Mesendoderm (in vitro differentiated cells): ENCODE measurements at regions not wholly inside any gene's neighbourhood (a gene's known extent, or its start where the extent isn't known, plus 50 kb on each side); places are given as distances from the start of the nearest gene placed in this dataset. TPM values are rescaled to one million over a fixed set of nuclear protein-coding genes. Genes with fewer than 3 reads are reported as not detected.

ENCODE experiments used
- DNase-seq: peaks from one replicate; pipeline ENCODE4 v3.0.0; 2013
- H2AK5ac ChIP-seq: 2 replicates; pipeline ENCODE4 v1.6.1; 2013; ENCODE audit warnings: low read length, inconsistent platforms
- H2BK120ac ChIP-seq: 2 replicates; pipeline ENCODE4 v1.6.1; 2013; ENCODE audit warnings: low read depth, mild to moderate bottlenecking, low read length, moderate library complexity, mixed read lengths
- H2BK15ac ChIP-seq: replicated peaks from 2 replicates; pipeline ENCODE4 v1.6.1; 2013; ENCODE audit warnings: low read depth, mild to moderate bottlenecking, moderate library complexity
- H2BK5ac ChIP-seq: 2 replicates; pipeline ENCODE4 v1.6.1; 2013; ENCODE audit warnings: low read length, inconsistent platforms
- H3K18ac ChIP-seq: 2 replicates; pipeline ENCODE4 v1.6.1; 2013; ENCODE audit warnings: mild to moderate bottlenecking, low read length, mixed read lengths
- H3K23ac ChIP-seq: one replicate; pipeline ENCODE4 v1.6.1; 2013; ENCODE audit warnings: low read length
- H3K27ac ChIP-seq: 2 replicates; pipeline ENCODE4 v1.5.1; 2013; ENCODE audit warnings: low read depth, mild to moderate bottlenecking, inconsistent platforms, low read length, moderate library complexity
- H3K27me3 ChIP-seq: 2 replicates; pipeline ENCODE4 v1.6.1; 2013; ENCODE audit warnings: low read length, control low read depth, mild to moderate bottlenecking, inconsistent platforms; ENCODE audit not compliant: insufficient read depth, poor library complexity
- H3K36me3 ChIP-seq: 2 replicates; pipeline ENCODE4 v1.6.1; 2013; ENCODE audit warnings: low read length, inconsistent platforms; ENCODE audit not compliant: control insufficient read depth, insufficient read depth
- H3K4ac ChIP-seq: one replicate; pipeline ENCODE4 v1.6.1; 2013; ENCODE audit warnings: low read depth, mild to moderate bottlenecking, low read length, moderate library complexity
- H3K4me1 ChIP-seq: 2 replicates; pipeline ENCODE4 v1.6.1; 2013; ENCODE audit warnings: low read depth, low read length, inconsistent platforms; ENCODE audit not compliant: control insufficient read depth
- H3K4me2 ChIP-seq: 2 replicates; pipeline ENCODE4 v1.6.1; 2013; ENCODE audit warnings: low read length
- H3K4me3 ChIP-seq: 2 replicates; pipeline ENCODE4 v1.5.1; 2013; ENCODE audit warnings: mild to moderate bottlenecking, low read length
- H3K56ac ChIP-seq: one replicate; pipeline ENCODE4 v1.6.1; 2013; ENCODE audit warnings: low read length
- H3K79me1 ChIP-seq: 2 replicates; pipeline ENCODE4 v1.6.1; 2013; ENCODE audit warnings: low read length, inconsistent platforms
- H3K79me2 ChIP-seq: 2 replicates; pipeline ENCODE4 v1.6.1; 2013; ENCODE audit warnings: mild to moderate bottlenecking, low read length; ENCODE audit not compliant: control insufficient read depth, insufficient read depth
- H3K9ac ChIP-seq: 2 replicates; pipeline ENCODE4 v1.6.1; 2013; ENCODE audit warnings: low read length, inconsistent platforms
- H4K5ac ChIP-seq: one replicate; pipeline ENCODE4 v1.6.1; 2013; ENCODE audit warnings: low read length
- H4K8ac ChIP-seq: one replicate; pipeline ENCODE4 v1.6.1; 2013; ENCODE audit warnings: low read depth, mild to moderate bottlenecking, control low read depth, low read length, moderate library complexity
- WGBS: extraction: QIAGEN DNeasy Blood & Tissue Kit; methylation state at CpG from one replicate; pipeline ENCODE4 v1.1.7; 2013; ENCODE audit warnings: low lambda C conversion rate, missing lambda C conversion rate; ENCODE audit not compliant: insufficient coverage; ENCODE audit errors: extremely low coverage; 5-methylcytosine and 5-hydroxymethylcytosine counted together
- small RNA-seq: library from polyadenylated mRNA; stranded (forward); fragments of <200 nt; extraction: miRNeasy Mini kit (QIAGEN cat#:217004); gene quantifications from one replicate; pipeline ENCODE3, GENCODE V24; 2013; ENCODE audit not compliant: insufficient read depth

DNA sequence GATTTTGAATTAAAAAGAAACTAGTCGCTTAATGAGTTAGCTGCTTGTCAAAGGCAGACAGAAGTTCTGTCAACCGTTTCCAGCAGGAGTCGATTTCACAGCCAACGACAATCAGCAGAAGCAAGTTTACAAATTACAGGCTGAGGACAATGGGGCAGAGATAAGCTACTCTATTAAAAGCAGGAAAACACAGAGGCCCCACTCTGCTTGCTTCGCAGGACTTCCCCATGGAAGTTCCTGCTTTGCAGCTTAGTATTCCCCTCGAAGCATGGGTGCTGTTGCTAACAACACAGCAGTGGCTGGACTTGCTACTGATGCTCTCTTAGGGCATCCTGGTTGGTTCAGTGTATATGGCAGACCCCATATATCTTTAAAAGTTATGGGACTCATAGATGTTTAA lies 50.8 kb upstream of the KLF6 start:
- Histone ChIP-seq H3K79me1 (no peaks in the 10 kb centered on the region), H3K4me1 (peaks cover 2% of the 10 kb centered on the region), H3K9ac (no peak overlapping the region), H3K23ac (no peak overlapping the region), H3K27me3 (no peaks in the 10 kb centered on the region), H4K5ac (no peak overlapping the region), H3K36me3 (no peaks in the 10 kb centered on the region), H2AK5ac (no peak overlapping the region), H3K27ac (no peak overlapping the region), H3K4ac (no peak overlapping the region), H3K56ac (no peak overlapping the region), H4K8ac (no peak overlapping the region), H3K4me3 (no peak overlapping the region), H2BK5ac (no peak overlapping the region), H2BK120ac (no peak overlapping the region), H3K18ac (no peak overlapping the region), H3K79me2 (no peaks in the 10 kb centered on the region), H3K4me2 (no peak overlapping the region), H2BK15ac (no peak overlapping the region)
- DNase-seq, result peak; percentile 86
- no CpG with 5 or more reads among the region's 6 CpGs for WGBS

DNA sequence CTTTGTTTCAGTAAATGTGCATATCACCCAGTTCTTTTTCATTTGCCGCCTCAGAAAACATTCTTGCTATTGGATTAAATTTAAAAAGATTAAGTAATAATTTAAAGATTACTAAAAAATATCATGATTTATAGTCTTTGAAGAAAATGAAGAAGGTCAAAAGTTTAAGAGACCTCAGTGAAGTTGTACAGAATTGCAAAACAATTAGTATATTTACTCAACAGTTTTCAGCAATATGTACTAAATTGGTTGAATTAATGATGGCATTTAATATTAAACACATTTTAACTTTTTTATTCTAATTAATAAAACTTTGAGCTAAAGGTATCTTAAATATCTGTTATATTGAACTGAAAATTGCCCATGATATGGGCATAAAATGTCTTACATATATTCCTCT lies 49.9 kb upstream of the KLF6 start:
- no peak for DNase-seq
- H3K79me1 ChIP-seq, result no peaks in the 10 kb centered on the region
- no peak overlapping the region for H3K9ac ChIP-seq
- H3K79me2 ChIP-seq, result no peaks in the 10 kb centered on the region
- H4K8ac ChIP-seq, result no peak overlapping the region
- H2BK5ac ChIP-seq, result no peak overlapping the region
- no peak overlapping the region for H3K56ac ChIP-seq
- H2AK5ac ChIP-seq, result no peak overlapping the region
- H4K5ac ChIP-seq, result no peak overlapping the region
- no CpG with 5 or more reads among the region's 1 CpG for WGBS
- no peaks in the 10 kb centered on the region for H3K27me3 ChIP-seq
- no peak overlapping the region for H3K18ac ChIP-seq
- no peaks in the 10 kb centered on the region for H3K36me3 ChIP-seq
- H2BK120ac ChIP-seq, result no peak overlapping the region
- no peak overlapping the region for H2BK15ac ChIP-seq
- no peak overlapping the region for H3K4me3 ChIP-seq
- no peak overlapping the region for H3K4ac ChIP-seq
- H3K27ac ChIP-seq, result no peak overlapping the region
- peaks cover 4% of the 10 kb centered on the region for H3K4me1 ChIP-seq
- no peak overlapping the region for H3K23ac ChIP-seq
- no peak overlapping the region for H3K4me2 ChIP-seq

Small RNA genes in the stretch of these regions (small RNA-seq; reads per million reads assigned to genes)
- not detected for gene MIR6078
- gene RNU6-163P, result not detected
